K562 (cell line): ENCODE measurements at regions not wholly inside any gene's neighbourhood (a gene's known extent, or its start where the extent isn't known, plus 50 kb on each side); places are given as distances from the start of the nearest gene placed in this dataset.

Source experiments
- ATAC-seq: fragments of 200-7000 bp; cut with Tn5 transposase; 3 replicates; pipeline ENCODE4 v1.9.1; 2020; ENCODE audit warnings: moderate library complexity
- BruUV-seq: library from RNA; stranded (reverse); fragments of 400-500 nt; replicated peaks from 2 replicates; lab custom pipeline; 2021; lab: Mats Ljungman, UMichigan
- CTCF ChIA-PET: fragments of 300-600 bp; formaldehyde crosslinking; extraction: SDS; loops from one replicate; lab custom pipeline; 2021; ENCODE audit warnings: low intra/inter-chr PET ratio; lab: Yijun Ruan, JAX
- POLR2A ChIA-PET: fragments of 300-600, 350-650 bp; sonication (Branson Sonifier 250); formaldehyde crosslinking; extraction: SDS; loops from one replicate; lab custom pipeline; 2021; ENCODE audit warnings: antibody characterized with exemption, inconsistent platforms; lab: Yijun Ruan, JAX
- DNase-seq, 4 experiments: peaks; one replicate each; pipeline versions ENCODE4 v3.0.0 to v3.0.0-alpha.2; 2011 to 2018; ENCODE audit warnings: low spot score in 3 of 4, mixed read lengths in 3 of 4; ENCODE audit errors: extremely low read depth in 1 of 4
- FAIRE-seq: peaks from 2 replicates; lab custom pipeline; 2011; peaks lifted over from hg19 to GRCh38; lab: Jason Lieb, UNC
- H2AFZ ChIP-seq: 2 replicates; pipeline ENCODE4 v1.6.0; 2011; ENCODE audit warnings: low read depth, low read length, control low read depth, inconsistent platforms
- H3K27ac ChIP-seq: fragments of 200-600 bp; 3 replicates; pipeline ENCODE4 v1.8.0; 2011; ENCODE audit warnings: low read depth, mild to moderate bottlenecking, control low read depth, inconsistent platforms, low read length, moderate library complexity, mixed read lengths; ENCODE audit errors: extremely low read depth
- H3K27me3 ChIP-seq, 2 experiments: fragments of 300-600 bp in 1 of 2; 2 replicates in 1 of 2; 3 replicates in 1 of 2; pipeline versions ENCODE4 v1.6.0 to v1.8.0; 2011; ENCODE audit warnings: inconsistent platforms in 2 of 2, low read length in 2 of 2, mild to moderate bottlenecking in 1 of 2, mixed read lengths in 1 of 2, moderate library complexity in 1 of 2; ENCODE audit not compliant: control insufficient read depth in 2 of 2, insufficient read depth in 2 of 2
- H3K36me3 ChIP-seq: fragments of 300-600 bp; 3 replicates; pipeline ENCODE4 v1.8.0; 2011; ENCODE audit warnings: mild to moderate bottlenecking, low read length, inconsistent platforms; ENCODE audit not compliant: control insufficient read depth, insufficient read depth
- H3K4me1 ChIP-seq, 2 experiments: fragments of 200-600 bp in 1 of 2; replicated peaks in 1 of 2; 2 replicates in 1 of 2; 3 replicates in 1 of 2; pipeline versions ENCODE4 v1.5.1 to v1.8.0; 2011; ENCODE audit warnings: inconsistent platforms in 2 of 2, low read length in 2 of 2, mild to moderate bottlenecking in 1 of 2, mixed read lengths in 1 of 2, moderate library complexity in 1 of 2; ENCODE audit not compliant: control insufficient read depth in 2 of 2, insufficient read depth in 2 of 2
- H3K4me2 ChIP-seq: 2 replicates; pipeline ENCODE4 v1.6.1; 2011; ENCODE audit warnings: low read length, control low read depth, inconsistent platforms, mixed read lengths; ENCODE audit not compliant: insufficient read depth
- H3K4me3 ChIP-seq: fragments of 200-600 bp; sonication (generic), shearing (Covaris generic); 2 replicates; pipeline ENCODE4 v1.5.1; 2016; ENCODE audit warnings: control low read depth, inconsistent platforms
- H3K79me2 ChIP-seq: fragments of 200-600 bp; 3 replicates; pipeline ENCODE4 v1.8.0; 2011; ENCODE audit warnings: low read length, inconsistent platforms; ENCODE audit not compliant: control insufficient read depth, insufficient read depth
- H3K9ac ChIP-seq, 2 experiments: 2 replicates each; pipeline versions ENCODE4 v1.6.0 to v1.6.1; 2011; ENCODE audit warnings: low read depth in 2 of 2, low read length in 2 of 2, control low read depth in 1 of 2, inconsistent platforms in 1 of 2, mild to moderate bottlenecking in 1 of 2, mixed read lengths in 1 of 2; ENCODE audit not compliant: insufficient read depth in 1 of 2
- H3K9me1 ChIP-seq: one replicate; pipeline ENCODE4 v1.6.0; 2011; ENCODE audit warnings: inconsistent platforms, mild to moderate bottlenecking, low read length, moderate library complexity; ENCODE audit not compliant: control insufficient read depth, insufficient read depth
- H3K9me3 ChIP-seq: replicated peaks from 2 replicates; pipeline ENCODE4 v1.5.1; 2011; ENCODE audit warnings: low read depth, low read length, inconsistent platforms; ENCODE audit not compliant: control insufficient read depth, insufficient read depth
- H4K20me1 ChIP-seq: replicated peaks from 2 replicates; pipeline ENCODE4 v1.6.1; 2011; ENCODE audit warnings: low read length, inconsistent platforms, mixed read lengths; ENCODE audit not compliant: control insufficient read depth, insufficient read depth
- ATF6 ChIP-seq: sonication (generic); formaldehyde crosslinking; IDR thresholded peaks from 2 replicates; pipeline ENCODE4 v1.4.0; 2020; ENCODE audit warnings: mild to moderate bottlenecking, missing genetic modification reagents
- CTBP1 ChIP-seq: fragments of 450-650 bp; IDR thresholded peaks from 2 replicates; pipeline ENCODE4 v1.6.1; 2016; ENCODE audit warnings: borderline replicate concordance
- GABPB1 ChIP-seq: sonication (generic); formaldehyde crosslinking; IDR thresholded peaks from 2 replicates; pipeline ENCODE4 v1.8.0; 2022; ENCODE audit warnings: mild to moderate bottlenecking, missing genetic modification reagents
- GTF2E2 ChIP-seq: fragments of 200-800 bp; sonication (Bioruptor generic); IDR thresholded peaks from 2 replicates; pipeline ENCODE4 v1.6.1; 2016; ENCODE audit warnings: missing genetic modification characterization, missing compliant biosample characterization
- HDAC6 ChIP-seq: IDR thresholded peaks from 2 replicates; pipeline ENCODE4 v1.6.1; 2012; ENCODE audit warnings: low read depth, mild to moderate bottlenecking, control low read depth, inconsistent platforms, low read length, moderate library complexity
- JUNB ChIP-seq: fragments of 450-650 bp; formaldehyde crosslinking; conservative IDR thresholded peaks from 2 replicates; pipeline ENCODE4 v1.4.0; 2020; ENCODE audit warnings: mild to moderate bottlenecking
- MEIS2 ChIP-seq: fragments of 450-650 bp; IDR thresholded peaks from 2 replicates; pipeline ENCODE4 v1.6.1; 2014; ENCODE audit warnings: mild to moderate bottlenecking; ENCODE audit not compliant: partially characterized antibody
- NFATC3 ChIP-seq: fragments of 450-650 bp; IDR thresholded peaks from 2 replicates; pipeline ENCODE4 v1.6.1; 2017; ENCODE audit warnings: mild to moderate bottlenecking
- TAF15 ChIP-seq: fragments of 200-400 bp; formaldehyde crosslinking; IDR thresholded peaks from 2 replicates; pipeline ENCODE4 v1.6.1; 2017; ENCODE audit warnings: mild to moderate bottlenecking, low read depth, low read length, moderate library complexity
- TCF7 ChIP-seq: sonication (generic); IDR thresholded peaks from 2 replicates; pipeline ENCODE4 v1.6.1; 2016; ENCODE audit warnings: antibody characterized with exemption, borderline replicate concordance
- TOE1 ChIP-seq, 2 experiments: fragments of 450-650 bp in 1 of 2; sonication (generic) in 1 of 2; formaldehyde crosslinking in 1 of 2; IDR thresholded peaks; 2 replicates each; pipeline versions ENCODE4 v1.7.1 to v1.8.0; 2016 to 2022; ENCODE audit warnings: borderline replicate concordance in 2 of 2, mild to moderate bottlenecking in 2 of 2, antibody characterized with exemption in 1 of 2, inconsistent platforms in 1 of 2, low read depth in 1 of 2, missing genetic modification reagents in 1 of 2, moderate library complexity in 1 of 2
- ZNF224 ChIP-seq: sonication (generic); formaldehyde crosslinking; IDR thresholded peaks from 2 replicates; pipeline ENCODE4 v1.8.0; 2022; ENCODE audit warnings: mild to moderate bottlenecking, missing genetic modification reagents
- ZNF316 ChIP-seq: fragments of 450-650 bp; IDR thresholded peaks from 2 replicates; pipeline ENCODE4 v1.6.1; 2016
- WGBS: fragments of 100-300 bp; shearing (Covaris generic); methylation state at CpG from one replicate; pipeline ENCODE4 v1.1.6; 2016; ENCODE audit warnings: low coverage, mixed read lengths; ENCODE audit not compliant: insufficient coverage; ENCODE audit errors: missing lambda C conversion rate; 5-methylcytosine and 5-hydroxymethylcytosine counted together
- in situ Hi-C: fragments of 300-500 bp; cut with MboI; formaldehyde crosslinking; loops from 4 replicates; pipeline ENCODE4 v1.15.0; 2018; ENCODE audit warnings: inconsistent platforms, mixed read lengths
- intact Hi-C: fragments of 100-400 bp; cut with micrococcal nuclease; formaldehyde crosslinking; loops from 2 replicates; pipeline ENCODE4 v1.14.2; 2022
- TF ChIP-seq, protein P1 (sequence below): fragments of 250-450 bp; sonication (Bioruptor Pico); IDR thresholded peaks from 2 replicates; pipeline ENCODE4 v1.5.0; 2021
- TF ChIP-seq, protein P2 (sequence below): sonication (generic); formaldehyde crosslinking; IDR thresholded peaks from 2 replicates; pipeline ENCODE4 v1.8.1; 2023; ENCODE audit warnings: mild to moderate bottlenecking, missing genetic modification reagents

GRCh38 chr5:154595662-154596061 lies 117.6 kb upstream of the HAND1 start:
- POLR2A ChIA-PET: interaction anchor here (0.6 kb wide), 1 partner anchor 13 kb away, joined by 5 read pairs; no protein-coding TSS in a partner anchor
- BruUV-seq: no TSS peak

GRCh38 chr5:154593796-154594195 lies 115.8 kb upstream of the HAND1 start:
- intact Hi-C loops: no loop called here
- Histone ChIP-seq H3K27ac (no peak overlapping the region), H3K27me3 (peaks cover 9 to 23% of the 10 kb centered on the region in 2 experiments; a peak in 4 of 5 replicates), H3K4me1 (no peaks in the 10 kb centered on the region), H3K9me3 (no peaks in the 10 kb centered on the region; the same call in 1 of the 2 replicates), H3K4me2 (no peak overlapping the region), H2AFZ (no peak overlapping the region), H3K36me3 (no peaks in the 10 kb centered on the region), H3K4me3 (no peak overlapping the region), H3K79me2 (no peaks in the 10 kb centered on the region), H3K9me1 (no peaks in the 10 kb centered on the region), H3K9ac (no peak overlapping the region), H4K20me1 (0 out of 2 replicates have a peak, but pooled peaks cover 4% of the 10 kb centered on the region)
- BruUV-seq: no TSS peak
- DNase-seq: no peak
- FAIRE-seq: no peak
- ChIA-PET POLR2A (no interaction called here), CTCF (no interaction called here)
- no peak for ATAC-seq
- in situ Hi-C loops: no loop called here
- TF ChIP-seq TCF7 (no peak), ZNF316 (no peak), HDAC6 (no peak), GABPB1 (no peak), ATF6 (CRISPR knock-in tag) (no peak), TAF15 (no peak), CTBP1 (no peak), GTF2E2 (no peak), ZNF224 (no peak), JUNB (CRISPR knock-in tag) (no peak)
- TF ChIP-seq, protein P1, sequence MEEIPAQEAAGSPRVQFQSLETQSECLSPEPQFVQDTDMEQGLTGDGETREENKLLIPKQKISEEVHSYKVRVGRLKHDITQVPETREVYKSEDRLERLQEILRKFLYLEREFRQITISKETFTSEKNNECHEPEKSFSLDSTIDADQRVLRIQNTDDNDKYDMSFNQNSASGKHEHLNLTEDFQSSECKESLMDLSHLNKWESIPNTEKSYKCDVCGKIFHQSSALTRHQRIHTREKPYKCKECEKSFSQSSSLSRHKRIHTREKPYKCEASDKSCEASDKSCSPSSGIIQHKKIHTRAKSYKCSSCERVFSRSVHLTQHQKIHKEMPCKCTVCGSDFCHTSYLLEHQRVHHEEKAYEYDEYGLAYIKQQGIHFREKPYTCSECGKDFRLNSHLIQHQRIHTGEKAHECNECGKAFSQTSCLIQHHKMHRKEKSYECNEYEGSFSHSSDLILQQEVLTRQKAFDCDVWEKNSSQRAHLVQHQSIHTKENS (CRISPR knock-in tag): no peak
- TF ChIP-seq, protein P2, sequence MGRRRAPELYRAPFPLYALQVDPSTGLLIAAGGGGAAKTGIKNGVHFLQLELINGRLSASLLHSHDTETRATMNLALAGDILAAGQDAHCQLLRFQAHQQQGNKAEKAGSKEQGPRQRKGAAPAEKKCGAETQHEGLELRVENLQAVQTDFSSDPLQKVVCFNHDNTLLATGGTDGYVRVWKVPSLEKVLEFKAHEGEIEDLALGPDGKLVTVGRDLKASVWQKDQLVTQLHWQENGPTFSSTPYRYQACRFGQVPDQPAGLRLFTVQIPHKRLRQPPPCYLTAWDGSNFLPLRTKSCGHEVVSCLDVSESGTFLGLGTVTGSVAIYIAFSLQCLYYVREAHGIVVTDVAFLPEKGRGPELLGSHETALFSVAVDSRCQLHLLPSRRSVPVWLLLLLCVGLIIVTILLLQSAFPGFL (CRISPR knock-in tag): no peak

More at GRCh38 chr5:154595662-154596061, 117.6 kb upstream of the HAND1 start:
- Histone ChIP-seq H3K4me1 (no peaks in the 10 kb centered on the region), H4K20me1 (0 out of 2 replicates have a peak, but pooled peaks cover 4% of the 10 kb centered on the region), H3K4me3 (no peak overlapping the region), H3K36me3 (no peaks in the 10 kb centered on the region), H3K4me2 (no peak overlapping the region), H3K27me3 (peaks cover 5 to 12% of the 10 kb centered on the region in 2 experiments; a peak in 4 of 5 replicates), H3K9me3 (no peaks in the 10 kb centered on the region; the same call in 1 of the 2 replicates), H3K27ac (no peak overlapping the region), H3K9me1 (no peaks in the 10 kb centered on the region), H2AFZ (no peak overlapping the region), H3K9ac (no peak overlapping the region), H3K79me2 (no peaks in the 10 kb centered on the region)
- intact Hi-C loops (no loop called here), in situ Hi-C loops (no loop called here)
- CTCF ChIA-PET: no interaction called here
- DNase-seq (no peak), ATAC-seq (no peak), FAIRE-seq (no peak)
- WGBS: 6% methylated on average over 9 of the region's 9 CpGs
- TF ChIP-seq TOE1 (IDR thresholded peaks at IDR 0.05; ENCODE audit: borderline replicate concordance) (no peak), TOE1 (CRISPR knock-in tag; IDR thresholded peaks at IDR 0.05; ENCODE audit: borderline replicate concordance, low read depth) (no peak), MEIS2 (peak; percentile 14), NFATC3 (no peak)
